ENCODE measurements at regions not wholly inside any gene's neighbourhood (a gene's known extent, or its start where the extent isn't known, plus 50 kb on each side); places are given as distances from the start of the nearest gene placed in this dataset.
"Not testable (repeated sequence)": the region's sequence is repeated elsewhere in the genome, so short reads cannot be mapped to it uniquely, and the experiment has no call there.

DNA sequence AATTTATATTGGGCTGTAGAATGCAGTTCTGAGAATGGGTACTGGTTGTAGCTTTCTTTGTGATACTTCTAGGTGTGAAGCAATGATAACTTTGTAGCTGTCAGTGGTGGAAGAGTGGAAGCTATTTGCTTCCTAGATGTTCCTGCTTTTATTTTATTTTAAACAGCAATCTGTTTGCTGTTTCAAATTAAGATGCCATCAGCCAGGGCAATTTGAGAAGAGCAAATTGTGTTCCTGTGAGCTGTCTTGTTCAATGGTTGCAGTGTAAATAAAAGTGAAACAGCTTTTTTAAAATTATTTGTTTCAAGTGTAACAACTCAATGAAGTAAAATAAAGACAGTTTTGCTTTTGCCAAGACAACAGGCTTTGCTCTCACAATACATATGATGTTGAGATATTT is 150.8 kb upstream of the TMEM229A start:
- FAIRE-seq (no peak), DNase-seq (ENCODE audit: insufficient read length, low spot score) (no peak)
- TF ChIP-seq TAF1 (IDR thresholded peaks at IDR 0.05; ENCODE audit: low read depth, low read length), result no peak
- TF ChIP-seq SPI1 (IDR thresholded peaks at IDR 0.05; ENCODE audit: low read depth, low read length), result no peak
- TF ChIP-seq POLR2AphosphoS5 (IDR thresholded peaks at IDR 0.05; ENCODE audit: low read depth, low read length), result no peak
- no peak for TF ChIP-seq POLR2A (IDR thresholded peaks at IDR 0.05; ENCODE audit: low read depth, low read length)

DNA sequence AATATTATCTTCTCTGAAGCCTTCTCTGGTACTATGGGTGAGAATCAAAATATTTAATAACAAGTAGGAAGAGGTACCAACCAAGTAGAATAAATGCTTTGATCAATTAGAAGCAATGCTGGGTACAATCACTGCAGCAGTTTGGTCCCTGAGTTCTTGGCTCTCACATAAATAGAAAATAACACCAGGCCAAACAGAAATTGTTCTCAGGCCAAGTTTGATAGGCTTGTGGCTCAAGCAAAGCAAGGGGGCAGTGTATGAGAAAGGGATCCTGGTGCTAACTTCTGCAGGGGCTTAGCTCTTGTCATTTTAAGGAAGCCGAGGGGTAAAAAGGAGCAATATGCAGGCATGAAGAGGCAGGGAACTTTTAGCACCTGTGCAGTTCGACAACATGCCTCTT is 146.8 kb upstream of the TMEM229A start:
- FAIRE-seq (no peak), DNase-seq (ENCODE audit: insufficient read length, low spot score) (no peak)

GRCh38 chr7:124177891-124178290 is 145.0 kb upstream of the TMEM229A start:
- TF ChIP-seq POLR2AphosphoS5 (IDR thresholded peaks at IDR 0.05; ENCODE audit: low read depth, low read length) (no peak), POLR2A (IDR thresholded peaks at IDR 0.05; ENCODE audit: low read depth, low read length) (no peak), SPI1 (IDR thresholded peaks at IDR 0.05; ENCODE audit: low read depth, low read length) (no peak), PAX5 (IDR thresholded peaks at IDR 0.05; ENCODE audit: insufficient read depth, low read length, severe bottlenecking) (no peak), TAF1 (IDR thresholded peaks at IDR 0.05; ENCODE audit: low read depth, low read length) (no peak), POU2F2 (IDR thresholded peaks at IDR 0.05; ENCODE audit: low read depth, low read length) (no peak)
- DNase-seq (ENCODE audit: insufficient read length, low spot score), result no peak
- FAIRE-seq, result no peak

More for the DNA sequence above, 146.8 kb upstream of the TMEM229A start:
- no peak for TF ChIP-seq TAF1 (IDR thresholded peaks at IDR 0.05; ENCODE audit: low read depth, low read length)
- TF ChIP-seq SPI1 (IDR thresholded peaks at IDR 0.05; ENCODE audit: low read depth, low read length), result no peak
- TF ChIP-seq POLR2AphosphoS5 (IDR thresholded peaks at IDR 0.05; ENCODE audit: low read depth, low read length), result no peak
- no peak for TF ChIP-seq POU2F2 (IDR thresholded peaks at IDR 0.05; ENCODE audit: low read depth, low read length)
- TF ChIP-seq PAX5 (IDR thresholded peaks at IDR 0.05; ENCODE audit: insufficient read depth, low read length, severe bottlenecking), result no peak
- TF ChIP-seq POLR2A (IDR thresholded peaks at IDR 0.05; ENCODE audit: low read depth, low read length), result no peak

DNA sequence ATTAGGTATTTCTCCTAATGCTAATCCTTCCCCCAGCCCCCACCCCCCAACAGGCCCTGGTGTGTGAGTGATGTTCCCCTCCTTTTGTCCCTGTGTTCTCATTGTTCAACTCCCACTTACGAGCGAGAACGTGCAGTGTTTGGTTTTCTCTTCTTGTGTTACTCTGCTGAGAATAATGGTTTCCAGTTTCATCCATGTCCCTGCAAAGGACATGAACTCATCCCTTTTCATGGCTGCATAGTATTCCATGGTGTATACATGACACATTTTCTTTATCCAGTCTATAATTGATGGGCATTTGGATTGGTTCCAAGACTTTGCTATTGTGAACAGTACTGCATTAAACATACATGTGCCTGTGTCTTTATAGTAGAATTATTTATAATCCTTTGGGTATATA is 138.9 kb upstream of the TMEM229A start:
- FAIRE-seq; DNase-seq (ENCODE audit: insufficient read length, low spot score): not testable (repeated sequence)

DNA sequence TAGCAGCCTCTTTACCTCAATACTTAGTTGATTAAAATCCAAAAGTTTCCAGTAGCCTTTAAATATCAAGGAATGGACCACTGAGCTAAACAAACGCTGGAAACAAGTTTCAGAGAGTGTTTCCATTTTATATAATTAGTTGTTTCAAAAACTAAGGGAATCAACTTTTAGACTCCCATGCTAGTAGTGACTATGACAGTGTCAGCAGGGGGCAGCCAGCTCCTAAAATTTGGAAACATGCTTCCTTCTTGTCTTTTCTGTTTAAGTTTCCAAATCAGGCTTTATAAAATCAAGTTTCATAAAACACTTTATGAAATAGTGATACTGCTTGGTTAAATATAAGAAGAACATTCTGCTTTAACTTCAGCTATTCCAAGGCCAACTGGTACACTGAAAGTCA is 138.2 kb upstream of the TMEM229A start:
- FAIRE-seq, result no peak
- no peak for DNase-seq (ENCODE audit: insufficient read length, low spot score)
- no peak for TF ChIP-seq POU2F2 (IDR thresholded peaks at IDR 0.05; ENCODE audit: low read depth, low read length)
- no peak for TF ChIP-seq PAX5 (IDR thresholded peaks at IDR 0.05; ENCODE audit: insufficient read depth, low read length, severe bottlenecking)
- no peak for TF ChIP-seq SPI1 (IDR thresholded peaks at IDR 0.05; ENCODE audit: low read depth, low read length)
- no peak for TF ChIP-seq POLR2AphosphoS5 (IDR thresholded peaks at IDR 0.05; ENCODE audit: low read depth, low read length)
- TF ChIP-seq POLR2A (IDR thresholded peaks at IDR 0.05; ENCODE audit: low read depth, low read length), result no peak
- no peak for TF ChIP-seq TAF1 (IDR thresholded peaks at IDR 0.05; ENCODE audit: low read depth, low read length)

DNA sequence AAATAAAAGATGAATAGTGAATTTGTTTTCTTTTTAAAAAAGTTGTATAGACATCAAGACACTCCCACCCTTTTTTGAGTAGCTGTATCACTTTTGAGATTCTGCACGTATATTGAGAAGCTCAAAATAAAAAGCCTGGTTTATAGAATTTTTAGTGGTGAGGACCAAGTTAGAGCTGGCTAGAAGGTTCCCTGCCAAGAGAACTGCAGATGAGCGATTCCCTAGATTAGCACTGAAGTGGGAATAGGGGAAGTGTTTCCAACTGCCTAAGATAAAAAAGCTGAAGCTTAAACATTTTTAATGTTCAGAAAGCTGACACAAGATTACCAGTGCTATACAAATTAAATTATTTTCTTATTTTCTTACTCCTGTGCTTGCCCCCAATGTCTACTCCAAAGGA is 135.7 kb upstream of the TMEM229A start:
- DNase-seq (ENCODE audit: insufficient read length, low spot score), result no peak
- FAIRE-seq, result no peak
- TF ChIP-seq POU2F2 (IDR thresholded peaks at IDR 0.05; ENCODE audit: low read depth, low read length), result no peak
- no peak for TF ChIP-seq POLR2A (IDR thresholded peaks at IDR 0.05; ENCODE audit: low read depth, low read length)
- TF ChIP-seq SPI1 (IDR thresholded peaks at IDR 0.05; ENCODE audit: low read depth, low read length), result no peak
- TF ChIP-seq PAX5 (IDR thresholded peaks at IDR 0.05; ENCODE audit: insufficient read depth, low read length, severe bottlenecking), result no peak
- TF ChIP-seq POLR2AphosphoS5 (IDR thresholded peaks at IDR 0.05; ENCODE audit: low read depth, low read length), result no peak
- TF ChIP-seq TAF1 (IDR thresholded peaks at IDR 0.05; ENCODE audit: low read depth, low read length), result no peak

- no peak for FAIRE-seq
- TF ChIP-seq PAX5 (IDR thresholded peaks at IDR 0.05; ENCODE audit: insufficient read depth, low read length, severe bottlenecking) (no peak), POU2F2 (IDR thresholded peaks at IDR 0.05; ENCODE audit: low read depth, low read length) (no peak), POLR2A (IDR thresholded peaks at IDR 0.05; ENCODE audit: low read depth, low read length) (no peak), SPI1 (IDR thresholded peaks at IDR 0.05; ENCODE audit: low read depth, low read length) (no peak), TAF1 (IDR thresholded peaks at IDR 0.05; ENCODE audit: low read depth, low read length) (no peak), POLR2AphosphoS5 (IDR thresholded peaks at IDR 0.05; ENCODE audit: low read depth, low read length) (no peak)
Observed at GRCh38 chr7:124162667-124163066, 129.8 kb upstream of the TMEM229A start.

GRCh38 chr7:124155432-124156022 is 122.7 kb upstream of the TMEM229A start:
- no peak for DNase-seq (ENCODE audit: insufficient read length, low spot score)
- TF ChIP-seq PAX5 (IDR thresholded peaks at IDR 0.05; ENCODE audit: insufficient read depth, low read length, severe bottlenecking) (no peak), TAF1 (IDR thresholded peaks at IDR 0.05; ENCODE audit: low read depth, low read length) (no peak), POLR2A (IDR thresholded peaks at IDR 0.05; ENCODE audit: low read depth, low read length) (no peak), POLR2AphosphoS5 (IDR thresholded peaks at IDR 0.05; ENCODE audit: low read depth, low read length) (no peak), SPI1 (IDR thresholded peaks at IDR 0.05; ENCODE audit: low read depth, low read length) (no peak), POU2F2 (IDR thresholded peaks at IDR 0.05; ENCODE audit: low read depth, low read length) (no peak)
- FAIRE-seq, result no peak

More at GRCh38 chr7:124162667-124163066, 129.8 kb upstream of the TMEM229A start:
- DNase-seq (ENCODE audit: insufficient read length, low spot score), result no peak

DNA sequence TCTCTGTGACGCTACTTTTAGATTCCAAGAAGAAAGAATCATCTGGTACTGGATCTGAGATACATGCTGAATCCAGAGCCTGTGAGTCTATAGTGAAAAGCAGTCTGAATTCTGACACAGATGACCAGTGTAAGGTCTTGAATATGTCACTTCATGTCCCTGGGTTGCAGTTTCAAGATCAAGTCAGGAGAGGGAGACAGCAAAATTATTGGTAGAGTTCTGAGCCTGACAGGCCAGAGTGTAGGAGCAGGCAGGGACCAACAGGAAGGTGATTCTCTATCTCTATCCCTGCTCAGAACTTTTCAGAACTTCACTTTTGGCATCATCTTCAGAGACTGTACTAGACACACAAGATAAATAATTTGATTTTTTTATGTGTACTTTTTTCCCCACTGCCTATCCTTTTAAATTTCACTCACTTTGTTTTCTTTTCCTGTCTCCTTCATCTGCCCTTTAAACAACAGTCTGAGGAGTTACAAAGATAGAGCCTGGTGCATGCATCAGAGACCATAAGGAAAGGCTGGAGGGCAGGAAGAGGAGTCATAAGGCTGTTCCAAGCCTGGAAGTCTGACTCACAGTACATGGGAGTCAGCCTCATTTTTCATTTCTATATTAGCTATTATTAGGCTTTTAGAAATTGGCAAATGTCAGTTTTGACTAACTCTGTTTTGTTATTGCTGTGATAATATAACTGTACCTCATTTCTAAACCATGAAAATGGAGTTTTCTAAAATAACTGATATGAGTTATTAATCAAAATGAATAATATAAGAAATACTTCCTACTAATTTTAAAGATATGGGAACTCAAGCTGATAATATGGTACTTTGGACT is 120.2 kb upstream of the TMEM229A start:
- TF ChIP-seq PAX5 (IDR thresholded peaks at IDR 0.05; ENCODE audit: insufficient read depth, low read length, severe bottlenecking), result no peak
- no peak for TF ChIP-seq POLR2A (IDR thresholded peaks at IDR 0.05; ENCODE audit: low read depth, low read length)
- DNase-seq (ENCODE audit: insufficient read length, low spot score) (no peak), FAIRE-seq (no peak)

GRCh38 chr7:124137664-124138063 is 104.8 kb upstream of the TMEM229A start:
- no peak for DNase-seq (ENCODE audit: insufficient read length, low spot score)
- no peak for FAIRE-seq
- no peak for TF ChIP-seq POLR2A (IDR thresholded peaks at IDR 0.05; ENCODE audit: low read depth, low read length)
- TF ChIP-seq PAX5 (IDR thresholded peaks at IDR 0.05; ENCODE audit: insufficient read depth, low read length, severe bottlenecking), result no peak
- no peak for TF ChIP-seq TAF1 (IDR thresholded peaks at IDR 0.05; ENCODE audit: low read depth, low read length)
- no peak for TF ChIP-seq POU2F2 (IDR thresholded peaks at IDR 0.05; ENCODE audit: low read depth, low read length)
- no peak for TF ChIP-seq SPI1 (IDR thresholded peaks at IDR 0.05; ENCODE audit: low read depth, low read length)
- no peak for TF ChIP-seq POLR2AphosphoS5 (IDR thresholded peaks at IDR 0.05; ENCODE audit: low read depth, low read length)
